Amniotic stem cell (primary cell): ENCODE measurements at regions not wholly inside any gene's neighbourhood (a gene's known extent, or its start where the extent isn't known, plus 50 kb on each side); places are given as distances from the start of the nearest gene placed in this dataset.
"Not testable (repeated sequence)": the region's sequence is repeated elsewhere in the genome, so short reads cannot be mapped to it uniquely, and the experiment has no call there.

Experiments
- DNase-seq: peaks from one replicate; lab custom pipeline; 2025; lab: John Stamatoyannopoulos, UW

DNA sequence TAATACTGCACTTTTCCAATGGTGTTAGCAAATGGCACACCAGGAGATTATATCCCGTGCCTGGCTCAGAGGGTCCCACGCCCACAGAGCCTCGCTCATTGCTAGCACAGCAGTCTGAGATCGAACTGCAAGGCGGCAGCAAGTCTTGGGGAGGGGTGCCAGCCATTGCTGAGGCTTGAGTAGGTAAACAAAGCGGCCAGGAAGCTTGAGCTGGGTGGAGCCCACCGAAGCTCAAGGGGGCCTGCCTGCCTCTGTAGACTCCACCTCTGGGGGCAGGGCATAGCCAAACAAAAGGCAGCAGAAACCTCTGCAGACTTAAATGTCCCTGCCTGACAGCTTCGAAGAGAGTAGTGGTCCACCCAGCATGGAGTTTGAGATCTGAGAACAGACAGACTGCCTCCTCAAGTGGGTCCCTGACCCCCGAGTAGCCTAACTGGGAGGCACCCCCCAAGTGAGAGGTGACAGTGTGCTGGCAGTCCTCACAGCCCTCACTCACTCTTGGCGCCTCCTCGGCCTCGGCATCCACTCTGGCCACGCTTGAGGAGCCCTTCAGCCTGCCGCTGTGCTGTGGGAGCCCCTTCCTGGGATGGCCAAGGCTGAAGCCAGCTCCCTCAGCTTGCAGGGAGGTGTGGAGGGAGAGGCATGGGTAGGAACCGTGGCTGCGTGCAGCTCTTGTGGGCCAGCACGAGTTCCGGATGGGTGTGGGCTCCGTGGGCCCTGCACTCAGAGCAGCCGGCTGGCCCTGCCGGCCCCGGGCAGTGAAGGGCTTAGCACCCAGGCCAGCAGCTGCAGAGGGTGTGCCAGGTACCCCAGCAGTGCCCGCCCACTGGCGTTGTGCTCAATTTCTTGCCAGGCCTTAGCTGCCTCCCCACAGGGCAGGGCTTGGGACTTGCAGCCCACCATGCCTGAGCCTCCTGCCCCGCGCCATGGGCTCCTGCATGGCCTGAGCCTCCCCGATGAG is 188.0 kb downstream of the MMUT start:
- not testable (repeated sequence) for DNase-seq

DNA sequence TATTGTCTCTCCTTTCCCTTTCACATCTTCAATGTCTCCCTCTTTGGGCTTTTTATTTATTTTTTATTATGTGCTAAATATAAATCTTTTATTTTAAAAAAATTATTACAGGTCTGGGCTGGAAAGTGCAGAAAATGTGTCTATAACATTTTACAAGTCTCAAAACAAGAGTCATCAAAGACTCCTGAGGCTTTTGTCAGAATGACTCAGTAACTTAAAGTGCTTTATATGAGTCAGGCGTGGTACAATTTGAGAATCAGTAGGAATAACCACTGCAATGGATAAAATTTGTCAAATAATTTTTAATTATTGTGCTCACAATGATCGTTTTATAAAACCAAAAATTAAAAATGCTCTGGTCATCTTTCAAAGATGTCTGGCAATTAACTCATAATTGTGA is 193.9 kb downstream of the MMUT start:
- DNase-seq, result no peak

GRCh38 chr6:49264909-49265308 is 198.1 kb downstream of the MMUT start:
- DNase-seq, result no peak

GRCh38 chr6:49264496-49264895 is 198.6 kb downstream of the MMUT start:
- DNase-seq, result no peak

DNA sequence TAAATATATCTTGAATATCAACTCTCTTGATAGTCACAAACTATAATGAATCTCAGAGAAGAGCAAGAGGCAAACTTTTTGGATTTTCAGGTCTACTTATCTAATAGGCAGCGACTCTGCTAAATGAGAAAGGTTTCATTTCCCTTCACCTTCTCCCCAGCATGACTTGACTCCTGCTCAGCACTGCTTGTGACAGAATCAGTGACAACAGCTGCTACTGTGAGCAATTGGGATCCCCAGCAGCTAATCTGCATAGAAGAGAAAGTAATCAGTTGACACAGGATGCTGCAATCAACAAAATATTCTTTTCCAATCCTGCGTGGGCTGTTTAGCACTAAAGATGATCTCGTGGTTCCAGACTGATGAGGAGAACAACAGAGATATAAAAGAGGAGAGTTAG is 205.5 kb downstream of the MMUT start:
- no peak for DNase-seq

- DNase-seq, result no peak
Observed at GRCh38 chr6:49255335-49255734, 207.7 kb downstream of the MMUT start.

DNA sequence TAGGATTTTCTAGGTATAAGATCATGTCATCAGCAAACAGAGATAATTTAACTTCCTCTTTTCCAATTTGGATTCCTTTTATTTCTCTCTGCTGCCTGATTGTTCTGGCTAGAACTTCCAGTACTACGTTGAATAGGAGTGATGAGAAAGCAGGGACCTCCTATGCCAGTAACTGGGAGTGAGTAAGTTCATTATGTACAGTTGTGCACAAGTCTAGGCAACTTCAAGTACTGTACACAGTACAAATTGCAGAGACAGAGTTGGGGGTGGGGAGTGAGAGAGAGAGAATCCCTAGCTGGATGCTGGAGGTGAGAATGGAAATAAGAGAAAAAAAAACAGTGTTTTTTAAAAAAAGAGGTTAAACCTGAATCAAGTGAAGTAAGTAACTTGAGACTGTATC is 210.2 kb downstream of the MMUT start:
- no peak for DNase-seq

GRCh38 chr6:49233483-49233882 is 229.6 kb downstream of the MMUT start:
- DNase-seq, result no peak

- no peak for DNase-seq
Observed at GRCh38 chr6:49225471-49225870, 237.6 kb downstream of the MMUT start.

- no peak for DNase-seq
Observed at GRCh38 chr6:49220293-49220692, 242.8 kb downstream of the MMUT start.

GRCh38 chr6:49205526-49205925 is 257.5 kb downstream of the MMUT start:
- no peak for DNase-seq

DNA sequence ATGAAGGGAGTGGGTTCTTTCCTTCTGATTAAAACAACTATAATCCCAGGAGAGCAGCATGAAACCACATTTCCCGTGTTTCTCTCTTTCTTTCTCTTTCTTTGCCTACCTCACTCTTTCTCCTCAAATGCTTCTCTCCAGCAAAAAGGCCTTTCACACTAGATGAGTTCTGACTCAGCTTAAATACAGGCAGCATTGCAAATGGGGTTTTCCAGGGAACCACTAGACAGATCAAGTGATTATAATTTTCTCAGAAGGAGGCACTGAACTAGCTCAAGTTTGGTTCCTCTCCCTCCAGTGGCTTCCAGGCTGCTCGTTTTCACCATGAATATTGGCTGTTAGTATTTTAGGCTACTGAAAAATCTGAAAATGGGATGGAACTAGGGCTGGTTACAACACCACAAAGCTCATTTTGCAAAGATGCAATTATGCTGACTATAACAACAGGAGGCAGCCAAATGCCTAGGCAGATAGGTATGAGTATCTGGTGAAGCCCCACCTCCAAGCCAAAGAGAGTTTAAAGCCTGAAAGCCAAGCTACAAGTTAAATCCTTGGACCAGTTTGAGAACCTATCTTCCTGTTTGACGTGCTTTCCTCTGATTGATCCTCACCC is 260.0 kb downstream of the MMUT start:
- DNase-seq, result no peak

DNA sequence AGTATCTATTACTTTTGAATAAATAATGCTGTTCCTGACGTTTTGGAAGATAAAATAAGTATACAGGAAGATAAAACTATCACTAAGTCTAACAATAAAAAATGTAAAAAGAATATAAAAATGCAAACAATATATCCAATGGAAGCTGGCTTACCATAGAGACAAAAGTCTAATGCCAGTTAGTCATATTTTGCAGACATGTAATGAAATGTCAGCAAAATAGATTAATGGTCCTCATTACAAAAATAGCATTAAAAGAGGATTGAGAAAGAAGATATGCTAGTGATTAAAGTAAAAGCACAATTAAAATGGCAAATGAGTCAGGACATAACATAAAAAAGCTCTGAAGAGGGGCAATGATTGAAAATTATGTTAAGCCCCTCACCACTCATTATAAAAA is 265.0 kb downstream of the MMUT start:
- no peak for DNase-seq

DNA sequence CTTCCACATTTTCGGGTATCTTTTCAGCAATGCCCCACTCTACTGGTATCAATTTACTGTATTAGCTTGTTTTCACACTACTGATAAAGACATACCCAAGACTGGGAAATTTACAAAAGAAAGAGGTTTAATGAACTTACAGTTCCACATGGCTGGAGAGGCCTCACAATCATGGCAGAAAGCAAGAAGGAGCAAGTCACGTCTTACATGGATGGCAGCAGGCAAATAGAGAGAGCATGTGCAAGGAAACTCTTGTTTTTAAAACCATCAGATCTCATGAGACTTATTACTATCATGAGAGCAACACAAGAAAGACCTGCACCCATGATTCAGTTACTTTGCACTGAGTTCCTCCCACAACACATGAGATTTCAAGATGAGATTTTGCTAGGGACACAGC is 300.7 kb downstream of the MMUT start:
- DNase-seq, result not testable (repeated sequence)

DNA sequence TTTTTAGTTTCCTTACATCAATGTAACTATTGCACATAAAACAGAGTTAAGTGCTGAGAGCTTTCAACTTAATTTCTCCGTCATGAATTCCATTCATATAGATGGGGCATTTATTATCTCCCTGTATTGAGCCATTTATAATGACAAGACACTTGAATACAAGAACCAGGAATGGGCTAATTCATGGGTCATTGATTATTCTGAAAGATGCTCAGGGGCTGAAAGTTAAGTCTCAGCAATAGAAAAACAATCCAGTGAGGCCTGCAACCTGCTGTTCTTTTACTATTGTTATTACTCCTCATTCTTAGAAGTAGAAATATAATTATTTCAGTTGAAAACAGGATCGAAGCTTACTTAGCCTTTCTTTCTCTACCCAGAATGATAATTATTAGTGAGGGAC is 307.7 kb downstream of the MMUT start:
- DNase-seq, result no peak

DNA sequence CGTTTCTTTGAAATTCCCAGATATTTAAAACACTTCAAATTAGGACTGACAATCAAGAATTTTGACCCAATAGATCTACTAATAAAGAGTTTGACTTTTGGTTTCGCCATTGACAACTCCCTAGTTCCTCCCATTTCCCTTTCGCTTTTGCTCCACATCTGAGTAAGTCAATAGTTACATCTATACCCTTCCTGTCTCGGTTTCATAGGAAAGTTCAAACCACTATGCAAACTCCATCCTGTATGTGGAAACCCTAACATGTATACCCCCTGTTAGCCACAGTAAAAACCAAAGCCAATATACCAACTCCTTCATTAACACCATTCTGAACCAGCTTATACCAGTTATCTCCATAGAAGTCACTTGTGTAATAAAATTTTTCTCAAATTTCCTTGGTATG is 311.1 kb downstream of the MMUT start:
- DNase-seq, result no peak

DNA sequence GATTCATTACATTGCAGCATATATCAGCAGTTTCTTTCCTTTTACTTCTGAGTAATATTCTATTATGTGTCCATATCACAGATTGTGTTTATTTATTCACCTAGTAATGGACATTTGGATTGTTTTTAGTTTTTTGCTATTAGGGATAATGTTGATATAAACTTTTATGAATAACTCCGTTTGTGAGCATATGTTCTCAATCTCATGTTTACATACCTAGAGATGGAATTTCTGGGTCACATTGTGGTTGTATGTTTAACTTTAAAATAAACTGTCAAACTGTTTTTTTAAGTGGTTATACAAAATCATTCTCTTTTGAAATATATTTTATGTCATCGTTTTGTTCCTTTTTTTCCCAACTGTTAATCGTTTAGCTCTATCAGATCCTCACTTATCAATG is 311.6 kb downstream of the MMUT start:
- no peak for DNase-seq

GRCh38 chr6:49151033-49151432 is 312.0 kb downstream of the MMUT start:
- DNase-seq, result no peak

- no peak for DNase-seq
Observed at GRCh38 chr6:49145280-49145679, 317.8 kb downstream of the MMUT start.

DNA sequence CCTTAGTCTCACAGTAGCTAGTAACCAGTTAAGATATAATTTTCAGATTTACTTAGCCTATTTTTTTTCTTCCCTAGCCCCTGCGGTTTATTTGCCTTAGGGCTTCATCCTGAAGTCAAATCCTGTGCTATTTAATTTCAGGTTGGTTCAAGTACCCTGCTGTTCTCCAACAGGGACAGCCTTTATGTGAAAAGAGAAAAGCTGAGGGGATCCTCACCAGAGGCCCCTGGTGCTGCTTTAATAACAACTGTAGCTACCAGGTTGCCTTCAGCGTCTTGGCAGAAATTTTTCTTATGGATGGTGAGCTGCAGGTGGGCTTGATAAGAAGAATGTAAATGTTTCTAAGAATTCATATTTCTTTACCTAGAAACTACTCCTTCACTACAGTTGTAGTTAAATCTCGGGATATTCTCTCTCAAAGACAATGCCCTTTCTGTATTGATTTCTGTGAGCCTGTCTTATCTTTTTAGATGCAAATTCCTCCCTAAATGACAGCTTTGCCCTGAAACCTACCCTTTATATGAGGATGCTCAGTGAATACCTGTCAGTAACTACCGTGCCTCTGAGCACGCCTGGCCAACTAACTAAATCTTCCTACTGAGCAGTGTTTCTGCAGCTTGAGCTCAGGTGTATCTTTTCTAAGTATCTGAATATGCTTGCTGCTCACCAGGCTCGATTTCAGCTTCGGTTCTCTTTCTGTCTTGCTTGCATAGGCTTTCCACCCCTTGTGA is 320.5 kb downstream of the MMUT start:
- no peak for DNase-seq

GRCh38 chr6:49121970-49122369 is 341.1 kb downstream of the MMUT start:
- DNase-seq, result no peak

GRCh38 chr6:49118478-49118877 is 344.6 kb downstream of the MMUT start:
- no peak for DNase-seq

GRCh38 chr6:49110916-49111315 is 352.1 kb downstream of the MMUT start:
- DNase-seq, result no peak
